Thymus (tissue), 11 donors: ENCODE measurements at regions not wholly inside any gene's neighbourhood (a gene's known extent, or its start where the extent isn't known, plus 50 kb on each side); places are given as distances from the start of the nearest gene placed in this dataset.

Experiments
- DNase-seq, 9 donors: peaks; one replicate each; pipeline ENCODE4 v3.0.0-alpha.2; 2013; ENCODE audit warnings: low spot score in 9 of 9, low read depth in 6 of 9, missing footprints in 1 of 9
- H3K27ac ChIP-seq, 2 donors: one replicate each; pipeline ENCODE4 v1.5.1; 2013; ENCODE audit warnings: control low read depth in 1 of 2, low read depth in 1 of 2, low read length in 1 of 2, mild to moderate bottlenecking in 1 of 2, moderate library complexity in 1 of 2
- H3K27me3 ChIP-seq, 2 donors: one replicate each; pipeline ENCODE4 v1.5.1; 2013; ENCODE audit warnings: low read length in 1 of 2; ENCODE audit not compliant: control insufficient read depth in 2 of 2, insufficient read depth in 1 of 2
- H3K36me3 ChIP-seq, 2 donors: one replicate each; pipeline ENCODE4 v1.5.1; 2013; ENCODE audit warnings: low read length in 1 of 2, mild to moderate bottlenecking in 1 of 2, moderate library complexity in 1 of 2; ENCODE audit not compliant: control insufficient read depth in 2 of 2, insufficient read depth in 2 of 2
- H3K4me1 ChIP-seq, 2 donors: one replicate each; pipeline ENCODE4 v1.5.1; 2013; ENCODE audit warnings: low read length in 2 of 2; ENCODE audit not compliant: control insufficient read depth in 2 of 2, insufficient read depth in 2 of 2
- H3K4me3 ChIP-seq, 2 donors: one replicate each; pipeline ENCODE4 v1.5.1; 2013; ENCODE audit warnings: low read length in 2 of 2, control low read depth in 1 of 2, mild to moderate bottlenecking in 1 of 2
- H3K9me3 ChIP-seq, 2 donors: one replicate each; pipeline ENCODE4 v1.5.1; 2013; ENCODE audit warnings: low read length in 1 of 2, mild to moderate bottlenecking in 1 of 2; ENCODE audit not compliant: control insufficient read depth in 2 of 2, insufficient read depth in 1 of 2
- WGBS: extraction: QIAGEN DNeasy Blood & Tissue Kit; methylation state at CpG from one replicate; pipeline ENCODE4 v1.1.7; 2013; 5-methylcytosine and 5-hydroxymethylcytosine counted together
- donor health status: healthy.

DNA sequence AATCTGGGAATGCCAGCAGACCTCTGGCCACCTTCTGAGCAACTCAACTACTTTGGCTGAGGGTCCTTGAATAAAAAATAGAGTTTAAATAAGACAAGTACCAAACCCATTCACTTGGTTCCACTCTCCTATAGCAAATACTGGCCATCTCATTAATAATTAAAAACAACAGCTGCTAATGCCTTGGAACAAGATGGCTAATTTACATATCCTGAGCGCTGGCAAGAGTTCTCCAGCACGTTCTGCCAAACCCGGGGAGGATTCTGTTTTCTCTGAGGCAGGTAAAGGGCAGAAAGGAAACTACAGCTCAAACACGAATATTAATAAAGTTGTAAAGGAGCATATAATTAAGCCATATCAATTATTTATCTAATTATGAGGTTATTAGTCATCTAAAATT, 1123.7 kb downstream of the TDRD15 start:
- H3K27ac ChIP-seq: no peak overlapping the region
- H3K36me3 ChIP-seq: no peaks in the 10 kb centered on the region
- H3K27me3 ChIP-seq: no peaks in the 10 kb centered on the region
- H3K9me3 ChIP-seq: no peaks in the 10 kb centered on the region
- WGBS: 85% methylated on average over 4 of the region's 4 CpGs
- no peak overlapping the region for H3K4me3 ChIP-seq
- no peaks in the 10 kb centered on the region for H3K4me1 ChIP-seq
- DNase-seq: no peak

- Histone ChIP-seq H3K9me3 (no peaks in the 10 kb centered on the region), H3K4me3 (no peak overlapping the region), H3K27me3 (no peaks in the 10 kb centered on the region), H3K27ac (no peak overlapping the region), H3K36me3 (no peaks in the 10 kb centered on the region), H3K4me1 (no peaks in the 10 kb centered on the region)
- 87% methylated on average over 2 of the region's 2 CpGs for WGBS
- no peak for DNase-seq
These were observed 1125.1 kb downstream of the TDRD15 start for GRCh38 chr2:22248851-22249250.

DNA sequence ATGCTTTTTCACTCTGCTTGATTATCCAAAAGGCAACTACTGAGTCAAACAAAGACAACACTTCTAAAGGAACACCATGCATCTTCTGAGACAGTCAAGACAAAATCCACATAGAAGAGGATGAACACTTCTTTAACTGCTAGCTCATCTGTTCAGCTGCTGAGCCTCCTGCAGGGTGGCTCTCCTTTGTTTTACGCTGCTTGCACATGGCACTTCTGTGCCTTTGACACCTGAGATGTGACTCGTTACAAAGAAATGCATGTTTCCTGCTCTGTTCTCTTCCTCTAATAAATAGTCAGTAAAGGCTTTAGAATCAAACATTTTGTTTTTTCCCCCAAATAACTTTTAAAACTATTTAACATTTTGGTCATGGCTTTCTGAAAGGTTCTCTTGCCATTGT, 1129.4 kb downstream of the TDRD15 start:
- Histone ChIP-seq H3K27me3 (no peaks in the 10 kb centered on the region), H3K27ac (no peak overlapping the region), H3K4me1 (no peaks in the 10 kb centered on the region), H3K9me3 (no peaks in the 10 kb centered on the region), H3K4me3 (no peak overlapping the region), H3K36me3 (no peaks in the 10 kb centered on the region)
- DNase-seq: no peak
- 70% methylated on average over 2 of the region's 2 CpGs for WGBS

GRCh38 chr2:22261165-22261564, 1123.8 kb upstream of the KLHL29 start:
- H3K4me1 ChIP-seq: no peaks in the 10 kb centered on the region
- no peak overlapping the region for H3K27ac ChIP-seq
- DNase-seq: no peak
- H3K36me3 ChIP-seq: no peaks in the 10 kb centered on the region
- WGBS: 98% methylated on average over 7 of the region's 7 CpGs
- H3K4me3 ChIP-seq: no peak overlapping the region
- H3K27me3 ChIP-seq: no peaks in the 10 kb centered on the region
- H3K9me3 ChIP-seq: no peaks in the 10 kb centered on the region

GRCh38 chr2:22270341-22270740, 1114.6 kb upstream of the KLHL29 start:
- Histone ChIP-seq H3K4me1 (no peaks in the 10 kb centered on the region), H3K4me3 (no peak overlapping the region), H3K27me3 (no peaks in the 10 kb centered on the region), H3K9me3 (no peaks in the 10 kb centered on the region), H3K36me3 (no peaks in the 10 kb centered on the region), H3K27ac (no peak overlapping the region)
- no peak for DNase-seq
- 97% methylated on average over 1 of the region's 1 CpG for WGBS

- no peak for DNase-seq
- no peaks in the 10 kb centered on the region for H3K9me3 ChIP-seq
- no peak overlapping the region for H3K27ac ChIP-seq
- H3K4me1 ChIP-seq: no peaks in the 10 kb centered on the region
- no peak overlapping the region for H3K4me3 ChIP-seq
- H3K27me3 ChIP-seq: no peaks in the 10 kb centered on the region
- no peaks in the 10 kb centered on the region for H3K36me3 ChIP-seq
- WGBS: 30% methylated on average over 1 of the region's 1 CpG
These were observed 1111.1 kb upstream of the KLHL29 start for GRCh38 chr2:22273853-22274252.

- Histone ChIP-seq H3K27me3 (no peaks in the 10 kb centered on the region), H3K36me3 (no peaks in the 10 kb centered on the region), H3K4me1 (no peaks in the 10 kb centered on the region), H3K4me3 (no peak overlapping the region), H3K27ac (no peak overlapping the region), H3K9me3 (no peaks in the 10 kb centered on the region)
- no peak for DNase-seq
- WGBS: 83% methylated on average over 3 of the region's 3 CpGs
These were observed 1110.3 kb upstream of the KLHL29 start for GRCh38 chr2:22274661-22275060.

DNA sequence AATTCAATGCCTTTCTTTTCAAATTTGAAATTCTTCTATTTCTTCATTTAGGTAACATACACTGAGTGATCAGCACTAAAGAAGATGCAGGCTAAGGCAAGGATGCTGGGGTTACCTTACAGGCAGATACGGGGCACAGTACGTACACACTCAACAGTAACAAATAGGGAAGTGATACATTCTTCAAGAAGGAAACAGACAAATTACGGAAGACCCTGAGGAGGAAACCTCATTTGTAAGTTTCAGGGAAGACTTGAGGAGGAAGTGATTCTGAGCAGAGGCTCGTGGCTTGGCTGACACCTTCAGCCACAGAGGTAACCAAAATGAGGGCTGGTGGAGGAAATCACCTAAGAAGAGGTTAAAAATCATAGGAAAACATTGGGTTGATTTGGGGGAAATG, 1108.3 kb upstream of the KLHL29 start:
- 16% methylated on average over 4 of the region's 4 CpGs for WGBS
- no peak for DNase-seq

GRCh38 chr2:22279541-22279940, 1105.4 kb upstream of the KLHL29 start:
- no peak overlapping the region for H3K4me3 ChIP-seq
- no peak for DNase-seq
- H3K4me1 ChIP-seq: no peaks in the 10 kb centered on the region

More for the DNA sequence above, 1108.3 kb upstream of the KLHL29 start:
- no peaks in the 10 kb centered on the region for H3K4me1 ChIP-seq
- no peak overlapping the region for H3K4me3 ChIP-seq
- H3K9me3 ChIP-seq: no peaks in the 10 kb centered on the region
- no peaks in the 10 kb centered on the region for H3K27me3 ChIP-seq
- H3K36me3 ChIP-seq: no peaks in the 10 kb centered on the region
- no peak overlapping the region for H3K27ac ChIP-seq

GRCh38 chr2:22281033-22281432, 1103.9 kb upstream of the KLHL29 start:
- no peaks in the 10 kb centered on the region for H3K4me1 ChIP-seq
- no peak overlapping the region for H3K4me3 ChIP-seq
- no peaks in the 10 kb centered on the region for H3K36me3 ChIP-seq
- H3K27ac ChIP-seq: no peak overlapping the region
- WGBS: 85% methylated on average over 4 of the region's 4 CpGs
- DNase-seq: no peak
- no peaks in the 10 kb centered on the region for H3K27me3 ChIP-seq
- H3K9me3 ChIP-seq: no peaks in the 10 kb centered on the region

More at GRCh38 chr2:22279541-22279940, 1105.4 kb upstream of the KLHL29 start:
- Histone ChIP-seq H3K27ac (no peak overlapping the region), H3K36me3 (no peaks in the 10 kb centered on the region), H3K27me3 (no peaks in the 10 kb centered on the region), H3K9me3 (no peaks in the 10 kb centered on the region)
